ENCODE measurements at regions not wholly inside any gene's neighbourhood (a gene's known extent, or its start where the extent isn't known, plus 50 kb on each side); places are given as distances from the start of the nearest gene placed in this dataset.

- Histone ChIP-seq H3T11ph (ENCODE audit: low read length) (no peak overlapping the region), H3K27me3 (ENCODE audit: insufficient read depth, low read length) (no peaks in the 10 kb centered on the region), H3K4ac (ENCODE audit: low read depth, low read length) (no peak overlapping the region), H3K4me1 (ENCODE audit: insufficient read depth, low read length) (no peaks in the 10 kb centered on the region; the same call in 1 of the 2 replicates), H2BK20ac (ENCODE audit: low read depth, low read length, poor library complexity, severe bottlenecking) (no peak overlapping the region), H3K56ac (ENCODE audit: insufficient read length, low read depth, low read length) (no peak overlapping the region), H3K18ac (ENCODE audit: insufficient read length, low read depth, low read length) (no peak overlapping the region), H4K5ac (ENCODE audit: insufficient read length, low read depth, low read length) (no peak overlapping the region), H4K8ac (replicated peaks; ENCODE audit: insufficient read length, low read depth, low read length) (no peak overlapping the region), H2BK12ac (ENCODE audit: insufficient read length, low read depth, low read length) (no peak overlapping the region), H3K4me2 (ENCODE audit: insufficient read depth, insufficient read length, low read length) (no peak overlapping the region), H3K23me2 (ENCODE audit: insufficient read length, low read depth, low read length, poor library complexity, severe bottlenecking) (no peaks in the 10 kb centered on the region), H2AK5ac (ENCODE audit: insufficient read length, low read length) (no peak overlapping the region), H2AFZ (ENCODE audit: low read length) (no peak overlapping the region), H3K14ac (ENCODE audit: insufficient read depth, low read length) (no peak overlapping the region), H3K79me1 (ENCODE audit: insufficient read depth, low read depth, low read length, poor library complexity, severe bottlenecking) (no peaks in the 10 kb centered on the region), H2BK15ac (ENCODE audit: low read depth, low read length) (no peak overlapping the region), H4K20me1 (ENCODE audit: control insufficient read depth, insufficient read depth, insufficient read length) (no peaks in the 10 kb centered on the region), H3K27ac (ENCODE audit: insufficient read length, low read depth, low read length) (no peak overlapping the region), H3K23ac (ENCODE audit: insufficient read length, low read depth, low read length) (no peak overlapping the region), H2BK120ac (ENCODE audit: low read depth, low read length, poor library complexity, severe bottlenecking) (no peak overlapping the region), H4K91ac (ENCODE audit: insufficient read length, low read depth, low read length) (no peak overlapping the region), H2BK5ac (ENCODE audit: insufficient read length, low read length) (no peak overlapping the region), H3K79me2 (ENCODE audit: insufficient read depth, low read length) (no peaks in the 10 kb centered on the region), H3K9me3 (ENCODE audit: control insufficient read depth, low read depth, low read length) (no peaks in the 10 kb centered on the region), H3K9ac (ENCODE audit: extremely low read depth, insufficient read length, low read length) (no peak overlapping the region)
- Mint-ChIP-seq H3K36me3 (ENCODE audit: insufficient read depth in 1 of 3, low read depth in 3 of 3) (peaks cover 0 to 1% (median 0%) of the 10 kb centered on the region in 3 experiments; a peak in 1 of 7 replicates), H3K4me3 (no peak overlapping the region), H3K27me3 (ENCODE audit: low read depth) (peaks cover 7% of the 10 kb centered on the region), H3K27ac (no peak overlapping the region; a peak in 1 of 7 replicates), H3K9me3 (no peaks in the 10 kb centered on the region), H3K4me1 (peaks cover 20 to 35% of the 10 kb centered on the region in 2 experiments)
- WGBS (ENCODE audit: extremely low coverage, insufficient read length, low lambda C conversion rate): no CpG with 5 or more reads among the region's 6 CpGs
- no peak for DNase-seq
- no peak for TF ChIP-seq CTCF (conservative IDR thresholded peaks at IDR 0.05)
Observed at GRCh38 chr22:19663286-19663815, 51.0 kb upstream of the SEPTIN5 start.

Data from H9 (cell line).